Islet precursor cell (in vitro differentiated cells): ENCODE measurements at regions not wholly inside any gene's neighbourhood (a gene's known extent, or its start where the extent isn't known, plus 50 kb on each side); places are given as distances from the start of the nearest gene placed in this dataset.
"Not testable (repeated sequence)": the region's sequence is repeated elsewhere in the genome, so short reads cannot be mapped to it uniquely, and the experiment has no call there.

Experiments used
- DNase-seq: peaks from one replicate; pipeline ENCODE4 v3.0.0-alpha.2; 2018

DNA sequence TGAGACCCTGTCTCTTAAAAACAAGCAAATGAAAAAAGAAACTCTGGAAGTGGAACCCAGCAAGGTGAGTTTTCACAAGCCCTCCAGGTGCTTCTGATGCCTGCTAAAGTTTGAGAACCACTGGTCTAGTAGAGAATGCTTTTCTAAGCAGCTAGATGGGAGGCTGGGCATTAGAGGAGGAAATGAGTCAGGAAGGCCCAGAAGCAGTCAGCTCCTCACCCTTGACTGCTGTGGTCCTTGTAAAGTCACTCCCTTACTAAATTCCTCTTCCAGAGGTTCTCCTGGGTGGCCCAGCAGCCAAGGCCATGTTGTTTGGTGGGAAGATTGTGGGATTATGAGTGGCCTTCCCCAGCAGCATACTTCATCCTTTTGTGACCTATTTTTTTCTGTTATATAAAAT, 52.0 kb upstream of the FYN start:
- DNase-seq, result no peak

DNA sequence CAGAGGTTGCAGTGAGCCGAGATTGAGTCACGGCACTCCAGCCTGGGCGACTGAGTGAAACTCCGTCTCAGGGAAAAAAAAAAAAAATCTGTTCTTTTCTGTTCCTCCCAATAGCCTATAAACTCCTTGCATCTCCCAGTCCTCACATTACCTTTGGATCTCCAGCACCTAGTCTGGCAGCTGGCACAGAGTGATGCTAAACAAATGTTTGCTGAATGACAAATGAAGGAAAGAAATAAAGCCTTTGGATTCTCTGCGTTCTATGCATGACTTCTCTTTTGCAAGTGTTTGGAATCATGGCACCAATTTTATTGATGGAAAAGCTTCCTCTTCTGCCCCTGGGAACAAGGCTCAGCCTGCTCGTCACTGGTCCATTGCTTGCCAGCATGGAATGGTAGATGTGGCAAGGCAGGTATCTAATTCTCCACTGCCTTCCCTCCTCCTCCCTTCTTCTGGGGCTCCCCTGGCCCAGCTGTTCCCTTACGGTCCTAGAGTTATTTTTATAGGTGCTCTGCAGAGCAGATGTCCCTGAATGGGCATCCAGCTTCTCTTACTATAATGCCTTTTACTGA, 53.6 kb upstream of the FYN start:
- no peak for DNase-seq

DNA sequence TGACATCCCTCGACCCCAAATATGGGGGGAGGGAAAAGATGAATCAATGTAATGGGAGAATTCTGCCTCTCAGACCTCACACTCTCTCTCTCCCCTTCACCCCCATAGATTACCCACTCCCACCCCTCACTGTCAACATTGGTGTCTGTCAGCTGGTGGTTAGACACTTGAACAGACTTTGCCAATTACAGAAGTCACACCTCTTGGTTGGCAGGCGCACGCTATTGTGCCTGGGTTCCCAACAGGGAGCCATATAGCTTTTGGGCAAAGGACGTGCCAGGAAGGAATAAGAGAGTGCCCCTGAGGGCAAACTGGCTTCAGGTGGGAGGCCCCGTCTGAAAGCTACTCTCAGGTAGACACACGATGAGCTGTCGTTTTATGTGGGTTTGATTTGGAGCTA, 54.1 kb upstream of the FYN start:
- DNase-seq, result no peak

DNA sequence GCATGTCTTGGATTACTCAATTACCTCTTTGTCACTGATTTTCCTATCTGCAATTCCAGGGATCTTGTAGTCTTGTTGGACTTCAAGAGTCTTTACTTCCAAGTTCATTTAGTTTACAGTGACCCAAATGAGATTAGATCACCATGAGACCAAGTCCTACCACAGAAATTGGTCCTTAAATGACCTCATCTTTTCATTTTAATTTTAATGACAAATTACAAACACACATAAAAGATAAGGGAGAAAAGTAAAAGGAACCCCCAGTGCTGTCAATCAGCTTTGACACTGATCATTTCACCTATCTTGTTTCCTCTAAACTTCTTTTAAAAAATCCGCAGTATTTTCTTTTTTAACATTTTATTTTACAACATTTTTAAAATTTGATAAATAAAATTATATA, 54.9 kb upstream of the FYN start:
- no peak for DNase-seq

DNA sequence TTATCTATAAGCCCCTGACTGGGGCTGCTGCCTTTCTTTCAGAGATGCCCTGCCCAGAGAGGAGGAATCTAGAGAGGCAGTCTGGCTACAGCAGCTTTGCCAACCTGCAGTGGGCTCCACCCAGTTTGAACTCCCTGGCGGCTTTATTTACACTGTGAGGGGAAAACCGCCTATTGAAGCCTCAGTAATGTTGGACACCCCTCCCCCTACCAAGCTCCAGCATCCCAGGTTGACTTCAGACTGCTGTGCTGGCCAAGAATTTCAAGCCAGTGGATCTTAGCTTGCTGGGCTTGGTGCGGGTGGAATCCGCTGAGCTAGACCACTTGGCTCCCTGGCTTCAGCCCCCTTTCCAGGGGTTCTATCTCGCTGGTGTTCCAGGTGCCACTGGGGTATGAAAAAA, 61.4 kb upstream of the FYN start:
- not testable (repeated sequence) for DNase-seq

DNA sequence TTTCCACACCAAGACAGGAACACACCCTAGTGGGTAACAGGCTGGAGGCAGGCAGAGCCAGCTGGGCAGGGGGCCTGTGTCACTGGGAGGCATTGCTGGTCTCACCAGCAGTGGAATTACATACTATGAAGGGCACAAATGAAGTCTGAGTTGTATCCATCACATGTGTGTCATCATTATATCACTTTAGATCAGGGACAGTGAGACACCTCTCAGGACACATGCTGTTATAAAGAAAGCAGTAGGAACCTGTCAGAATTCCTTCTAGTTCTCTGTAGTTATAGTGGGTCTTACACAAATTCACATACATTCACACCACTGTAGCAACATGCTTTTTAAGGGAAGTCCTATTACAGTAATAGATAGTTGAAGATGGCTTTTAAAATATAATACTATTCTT, 63.5 kb upstream of the FYN start:
- DNase-seq, result no peak

DNA sequence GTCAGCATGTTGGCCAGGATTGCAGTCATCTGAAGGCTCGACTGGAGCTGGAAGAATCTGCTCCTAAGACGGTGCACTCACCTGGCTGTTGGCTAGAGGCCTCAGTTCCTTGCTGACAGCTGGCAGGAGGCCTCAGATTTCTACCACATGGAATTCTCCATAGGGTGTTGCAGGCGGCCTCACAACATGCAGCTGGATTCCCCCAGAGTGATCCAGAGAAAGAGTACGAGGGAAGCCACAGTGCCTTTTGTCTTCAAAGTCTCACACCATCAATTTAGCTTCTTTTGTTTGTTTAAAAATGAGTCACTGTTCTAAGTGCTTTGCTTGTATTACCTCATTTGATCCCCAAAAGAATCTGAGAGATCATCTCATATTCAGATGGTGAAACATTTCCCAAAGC, 65.5 kb upstream of the FYN start:
- no peak for DNase-seq

DNA sequence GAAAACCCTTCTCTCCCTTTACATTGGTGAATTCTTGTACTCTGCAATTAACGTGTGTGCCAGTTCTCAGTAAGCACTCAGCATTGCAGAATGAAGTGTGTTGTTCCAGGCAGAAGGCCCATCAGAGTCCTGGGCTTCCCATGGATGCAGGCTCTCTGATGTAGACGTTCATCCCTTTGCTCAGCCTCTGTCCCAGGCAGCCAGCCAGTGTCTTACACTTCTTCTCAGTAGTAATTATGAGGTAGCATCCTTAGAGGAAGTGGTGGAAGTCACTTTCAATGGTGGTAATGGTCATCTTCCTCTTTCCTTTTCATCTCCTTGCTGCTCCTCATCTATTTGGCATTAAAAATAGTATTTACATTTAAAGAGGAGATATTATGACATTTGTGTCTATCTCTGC, 66.7 kb upstream of the FYN start:
- DNase-seq, result no peak

DNA sequence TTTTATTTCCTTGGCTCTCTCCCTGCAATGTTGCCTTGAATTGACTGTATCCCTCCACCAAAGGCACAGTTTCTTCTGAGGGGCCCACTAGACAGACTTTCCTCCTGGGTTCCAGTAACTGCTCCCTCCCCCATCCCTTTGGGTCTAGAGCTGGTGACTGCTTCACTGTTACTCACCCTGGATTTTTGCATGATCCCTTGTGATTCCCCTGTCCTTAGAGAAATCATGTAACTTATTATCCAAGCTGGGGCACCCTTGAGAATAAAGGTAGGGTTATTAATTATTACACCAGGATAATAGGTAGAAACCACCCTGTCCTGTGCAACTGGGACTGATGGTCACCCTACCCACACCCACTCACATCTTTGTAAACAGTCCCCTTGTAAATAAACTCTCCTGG, 67.5 kb upstream of the FYN start:
- DNase-seq, result no peak

DNA sequence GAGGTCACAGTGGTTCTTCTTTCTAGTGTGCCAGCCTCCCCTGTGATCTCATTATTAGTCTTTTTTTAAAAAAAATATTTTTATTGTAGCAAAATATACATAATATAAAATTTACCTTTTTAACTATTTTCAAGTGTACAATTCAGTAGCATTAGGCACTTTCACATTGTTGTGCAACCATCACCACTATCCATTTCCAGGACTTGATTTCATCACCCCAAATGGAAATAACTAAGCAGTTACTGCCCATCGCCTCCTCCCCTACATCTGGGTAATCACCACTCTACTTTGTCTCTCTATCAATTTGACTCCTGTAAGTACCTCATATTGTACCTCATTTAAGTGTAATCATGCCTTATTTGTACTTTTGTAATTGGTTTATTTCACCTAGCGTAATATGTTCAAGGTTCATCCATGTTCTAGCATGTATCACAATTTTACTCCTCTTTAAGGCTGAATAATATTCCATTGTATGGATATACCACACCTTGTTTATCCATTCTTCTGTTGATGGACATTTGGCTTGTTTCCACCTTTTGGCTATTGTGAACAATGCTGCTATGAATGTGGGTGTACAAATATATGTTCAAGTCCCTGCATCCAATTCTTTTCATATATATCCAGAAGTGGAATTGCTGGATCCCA, 68.6 kb upstream of the FYN start:
- DNase-seq, result no peak

DNA sequence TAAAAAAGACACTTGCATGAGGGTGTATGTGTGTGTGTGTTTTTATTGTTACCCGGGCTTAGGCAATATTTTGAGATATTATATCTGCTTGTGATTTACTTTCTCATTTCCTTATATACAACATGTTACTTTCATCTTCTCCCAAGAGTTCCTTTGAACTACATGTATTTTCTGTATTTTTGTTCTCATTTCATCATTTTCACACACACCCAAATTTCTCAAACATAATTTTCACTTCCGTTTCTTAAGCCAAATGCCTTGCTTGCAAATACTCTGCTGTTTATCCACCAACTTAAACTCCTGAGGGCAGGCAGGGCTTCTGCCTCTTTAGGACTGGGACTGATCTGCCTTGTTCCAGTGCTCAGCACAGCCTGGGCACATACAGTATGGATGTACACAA, 69.3 kb upstream of the FYN start:
- no peak for DNase-seq

DNA sequence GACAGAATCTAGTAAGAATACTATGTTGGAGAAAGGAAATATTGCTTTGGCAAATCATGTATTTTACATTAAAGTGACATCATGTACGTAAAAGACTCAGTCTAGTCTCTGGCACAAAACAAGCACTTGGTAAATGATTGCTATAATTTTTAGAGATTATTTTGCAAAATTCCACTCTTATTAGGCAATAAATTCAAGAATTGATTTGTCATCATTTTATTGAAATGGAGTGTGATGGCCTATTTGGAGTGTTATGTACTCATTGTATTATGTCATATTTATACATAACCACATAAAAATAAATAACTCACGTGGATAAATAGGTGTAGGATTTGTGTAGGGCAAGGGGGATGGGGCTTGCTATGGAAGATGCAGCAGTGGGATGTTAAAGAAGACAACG, 70.0 kb upstream of the FYN start:
- no peak for DNase-seq

DNA sequence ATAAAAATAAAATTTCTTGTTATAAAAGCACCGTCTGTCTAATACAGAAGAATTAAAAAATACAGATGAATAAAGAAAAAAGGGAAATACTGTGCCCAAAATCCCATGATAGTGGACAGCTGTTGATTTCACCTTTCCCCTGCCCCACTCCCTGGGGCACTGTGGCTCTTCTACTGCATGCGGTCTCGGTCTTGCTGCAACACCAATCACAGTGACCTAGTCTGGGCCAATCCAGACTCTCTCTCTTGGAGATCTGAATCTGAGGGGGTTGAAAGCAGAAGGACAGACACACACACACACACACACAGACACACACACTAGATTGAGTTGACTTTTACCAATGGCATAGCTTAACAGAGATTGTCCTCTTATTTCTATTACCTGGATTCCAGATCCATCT, 70.5 kb upstream of the FYN start:
- DNase-seq, result no peak

DNA sequence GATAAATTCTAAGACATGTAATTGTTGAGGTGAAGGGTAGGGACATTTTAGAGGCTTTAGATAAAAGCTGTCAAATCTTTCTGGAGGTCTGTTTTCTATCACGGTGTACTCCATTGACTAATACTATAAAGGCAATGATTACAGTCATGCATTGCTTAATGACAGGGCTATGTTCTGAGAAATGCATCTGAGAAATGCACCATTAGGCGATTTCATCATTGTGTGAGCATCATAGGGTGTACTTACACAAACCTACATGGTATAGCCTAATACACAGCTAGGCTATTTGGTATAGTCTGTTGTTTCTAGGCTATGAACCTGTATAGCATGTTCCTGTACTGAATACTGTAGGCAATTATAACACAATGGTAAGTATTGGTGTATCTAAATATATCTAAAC, 71.3 kb upstream of the FYN start:
- no peak for DNase-seq

DNA sequence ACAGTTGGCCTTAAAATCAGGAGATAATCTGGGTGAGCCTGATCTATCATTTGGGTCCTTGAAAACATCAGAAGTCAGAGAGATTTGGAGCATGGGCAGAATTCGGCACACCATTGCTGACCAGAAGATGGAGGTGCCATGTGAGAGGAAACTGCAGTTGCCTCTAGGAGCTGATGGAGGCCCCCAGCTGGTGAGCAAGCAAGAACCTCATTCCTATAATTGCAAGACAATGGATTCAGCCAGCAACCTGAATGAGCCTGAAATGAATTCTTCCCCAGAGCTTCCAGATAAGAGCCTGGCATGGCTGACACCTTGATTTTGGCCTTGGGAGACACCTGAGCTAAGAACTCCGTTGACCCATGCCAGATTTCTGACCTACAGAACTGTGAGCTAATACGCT, 76.3 kb upstream of the FYN start:
- DNase-seq, result no peak

DNA sequence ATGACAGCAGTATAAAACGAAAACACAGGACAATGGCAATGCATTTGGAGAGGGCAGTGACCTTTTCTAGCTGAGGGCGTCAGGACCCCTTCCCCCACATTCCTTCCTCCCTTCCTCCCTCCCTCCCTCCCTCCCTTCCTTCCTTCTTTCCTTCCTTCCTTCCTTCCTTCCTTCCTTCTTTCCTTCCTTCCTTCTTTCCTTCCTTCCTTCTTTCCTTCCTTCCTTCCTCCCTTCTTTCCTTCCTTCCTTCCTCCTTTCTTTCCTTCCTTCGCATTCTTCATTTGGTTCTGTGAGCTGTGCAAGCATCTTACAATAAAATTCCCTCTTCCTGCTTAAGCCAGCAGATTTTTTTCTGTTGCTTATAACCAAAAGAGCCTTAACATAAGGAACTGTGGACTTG, 76.7 kb upstream of the FYN start:
- DNase-seq, result not testable (repeated sequence)

DNA sequence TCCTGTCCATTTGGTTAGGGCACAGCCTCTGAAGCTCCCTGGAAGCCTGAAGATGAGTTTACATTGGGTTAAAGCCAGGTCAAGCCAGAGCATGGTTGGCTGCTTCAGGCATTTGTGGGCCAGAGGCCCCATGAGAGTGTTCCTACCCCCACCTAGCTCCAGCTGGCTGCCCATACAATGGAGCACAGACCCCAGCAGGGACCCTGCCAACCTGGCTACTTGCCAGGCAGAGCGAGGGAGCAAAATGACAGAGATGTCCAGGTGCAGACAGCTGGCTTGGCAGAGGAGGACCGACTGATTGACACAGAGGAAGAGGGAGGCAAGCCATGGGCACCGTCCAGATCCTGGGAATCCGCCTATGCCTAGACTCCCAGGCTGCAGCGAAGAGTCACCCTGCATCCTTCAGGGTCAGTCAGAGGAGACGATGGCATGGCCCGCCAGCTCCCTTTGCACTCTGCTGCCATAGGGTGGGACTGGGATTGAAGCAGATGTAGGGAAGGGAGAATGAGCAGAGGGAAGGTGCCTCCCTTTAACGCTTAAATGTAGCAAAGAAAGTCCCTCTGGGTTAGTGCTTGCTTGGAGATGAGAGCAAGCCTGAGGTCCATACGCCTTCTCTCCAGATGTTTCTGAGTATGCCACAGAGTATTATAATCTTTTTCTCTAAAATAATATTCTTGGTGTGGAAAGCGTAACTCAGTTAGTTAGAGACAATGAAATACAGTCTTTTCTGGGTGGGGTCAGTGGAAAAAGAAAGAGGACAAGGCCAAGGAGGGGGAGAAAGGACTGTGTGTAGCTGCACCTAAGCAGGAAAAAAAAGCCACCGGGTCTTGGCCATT, 77.6 kb upstream of the FYN start:
- DNase-seq, result no peak

DNA sequence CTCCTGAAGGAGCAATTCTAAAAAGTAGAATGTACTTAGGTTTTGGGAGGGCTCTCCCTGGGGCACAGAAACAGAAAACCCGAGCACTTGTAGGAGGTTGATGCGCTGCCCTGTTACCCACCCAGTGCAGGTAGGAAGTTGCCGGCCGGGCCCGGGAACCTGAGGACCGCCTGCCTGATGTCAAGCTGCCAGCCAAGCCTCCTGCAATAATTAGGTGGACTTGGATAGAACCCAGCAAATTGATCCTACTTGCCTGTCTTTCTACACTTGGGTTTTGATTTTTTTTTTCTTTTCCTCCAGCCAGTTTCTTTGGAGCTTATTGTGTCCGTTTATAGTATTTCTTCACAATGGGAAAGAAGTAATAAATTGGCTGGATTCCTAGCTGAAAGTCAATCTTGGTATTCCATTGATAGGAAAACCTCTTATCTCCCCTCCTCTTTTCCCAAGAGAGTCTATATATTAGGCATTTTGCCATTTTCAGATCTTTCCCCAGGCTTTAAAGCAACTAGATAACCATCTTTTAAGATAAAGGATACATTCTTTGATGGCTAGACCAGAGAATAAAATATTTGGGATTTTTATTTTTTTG, 78.3 kb upstream of the FYN start:
- DNase-seq, result no peak

DNA sequence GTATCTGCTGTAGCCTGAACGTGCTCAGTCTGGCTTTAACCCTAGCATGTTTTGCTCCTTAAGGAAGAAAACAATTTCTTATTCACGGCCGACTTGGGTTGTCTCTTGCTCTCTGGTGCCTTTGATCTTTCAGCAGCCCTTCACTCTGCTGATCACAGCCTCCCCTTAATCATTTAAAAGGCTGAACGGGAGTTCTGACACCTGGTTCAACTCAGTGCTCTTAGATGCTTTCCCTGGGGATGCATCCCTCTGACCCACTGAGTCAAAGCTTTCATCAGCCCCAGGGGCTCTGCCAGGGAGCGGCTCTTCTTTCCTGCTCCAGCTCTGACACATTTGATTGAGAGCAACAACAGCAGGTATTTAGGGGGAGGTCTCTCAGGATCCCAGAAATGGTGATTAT, 79.0 kb upstream of the FYN start:
- DNase-seq, result no peak

DNA sequence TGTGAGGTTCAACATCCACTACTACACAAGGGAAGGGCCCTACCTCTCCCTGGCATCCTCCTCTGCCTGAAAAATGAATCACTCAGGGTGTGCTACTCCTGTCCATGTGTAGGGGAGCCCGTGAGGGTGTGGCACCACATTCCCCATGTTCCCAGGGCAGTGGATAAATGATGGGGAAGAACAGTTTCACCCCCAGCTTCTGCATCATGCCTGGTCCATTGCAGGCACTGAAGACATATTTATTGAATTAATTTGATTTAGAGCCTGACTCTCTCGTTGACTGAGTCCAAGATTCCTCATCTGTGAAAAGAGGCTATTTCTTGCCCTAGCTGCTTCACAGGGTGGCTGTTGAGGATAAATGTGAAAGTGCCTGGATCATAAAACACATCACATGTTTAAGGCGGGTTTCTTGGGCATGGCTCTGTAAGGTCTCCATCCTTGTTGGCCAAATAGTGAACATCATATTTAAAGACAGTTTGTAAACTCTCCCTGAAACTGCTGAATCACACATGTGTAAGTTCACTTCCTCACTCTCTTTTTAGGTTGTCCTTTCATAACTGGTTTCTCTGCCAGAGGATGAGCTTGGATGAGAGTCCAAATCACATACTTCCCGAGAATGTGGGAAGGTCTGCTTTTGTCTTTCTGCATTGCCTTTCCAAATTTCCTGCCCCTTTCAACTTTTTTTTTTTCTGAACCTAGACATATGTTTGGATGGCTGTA, 79.7 kb upstream of the FYN start:
- DNase-seq, result no peak

DNA sequence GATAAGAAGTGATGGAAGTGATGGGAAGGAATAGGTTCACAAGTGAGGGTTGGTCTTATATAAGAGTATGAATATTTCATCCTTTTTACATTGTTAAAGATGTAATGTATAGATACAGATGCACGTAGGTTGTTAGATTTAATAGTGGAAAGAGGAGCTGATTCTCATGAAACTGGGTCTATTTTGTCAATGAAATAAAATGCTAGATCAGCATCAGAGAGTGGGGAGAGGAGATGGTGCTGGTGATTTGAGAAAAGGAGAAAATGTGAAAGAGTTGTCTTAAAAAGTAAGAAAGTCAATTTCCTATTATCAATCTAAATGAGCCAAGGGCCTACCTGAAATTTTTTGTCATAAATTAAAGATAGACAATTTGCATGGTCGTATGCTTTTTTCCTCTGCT, 82.8 kb upstream of the FYN start:
- DNase-seq, result no peak

DNA sequence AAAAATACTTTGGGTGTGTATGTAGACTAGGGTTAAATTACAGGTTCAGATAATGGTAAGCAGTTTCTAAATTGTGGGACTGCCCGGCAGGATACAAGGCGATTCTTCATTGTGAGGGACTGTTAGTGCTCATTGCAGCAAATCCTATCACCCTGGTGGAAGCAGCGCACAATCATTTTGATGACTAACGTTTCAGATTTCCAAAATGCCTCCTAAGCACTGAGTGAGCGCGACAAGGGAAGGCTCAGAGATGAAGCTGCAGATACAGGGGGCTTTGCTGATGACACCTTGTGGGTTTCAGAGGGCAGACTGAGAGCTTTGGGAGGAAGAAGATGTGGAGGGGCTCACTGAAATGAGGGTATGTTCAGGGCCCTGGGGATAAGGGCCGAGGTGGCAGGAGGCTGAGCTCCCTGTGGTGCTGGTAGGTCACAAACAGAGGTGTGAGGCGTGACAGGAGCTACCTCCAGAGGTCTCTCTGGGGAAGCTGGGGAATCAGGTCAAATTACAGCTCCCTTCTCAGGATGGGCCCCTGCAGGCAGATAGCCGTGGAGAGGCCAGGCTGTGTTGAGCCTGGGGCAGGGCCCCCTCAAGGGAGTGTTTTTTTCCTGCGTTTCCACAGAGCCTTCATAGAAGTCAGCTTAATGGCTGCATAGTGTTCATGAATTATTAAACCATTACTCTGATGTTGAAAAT, 84.5 kb upstream of the FYN start:
- peak; percentile 79 for DNase-seq

DNA sequence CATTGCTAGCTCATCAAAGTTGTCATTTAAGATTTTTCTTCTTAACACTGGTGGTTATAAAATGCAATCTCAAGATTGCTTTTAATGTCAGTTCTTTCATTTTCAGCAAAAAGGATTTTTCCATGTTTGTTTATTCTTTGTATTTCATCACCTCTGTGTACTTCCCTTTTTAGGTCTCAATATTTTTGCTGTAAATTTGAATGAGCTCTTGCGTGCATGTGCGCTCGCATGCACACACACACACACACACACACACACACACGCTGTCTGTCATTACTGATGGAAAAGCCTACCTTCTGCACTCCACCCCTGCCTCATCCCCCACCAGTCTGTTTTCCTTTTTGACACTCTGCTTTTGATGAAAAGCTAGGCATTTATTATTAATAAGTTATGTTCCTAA, 85.3 kb upstream of the FYN start:
- DNase-seq, result no peak
